22Rv1 (cell line): ENCODE measurements at regions not wholly inside any gene's neighbourhood (a gene's known extent, or its start where the extent isn't known, plus 50 kb on each side); places are given as distances from the start of the nearest gene placed in this dataset.

Experiments used
- CTCF ChIP-seq: fragments of 450-650 bp; IDR thresholded peaks from 2 replicates; pipeline ENCODE4 v1.5.1; 2017; ENCODE audit warnings: mild to moderate bottlenecking
- ZFX ChIP-seq: fragments of 450-650 bp; IDR thresholded peaks from 2 replicates; pipeline ENCODE4 v1.6.1; 2017; ENCODE audit warnings: antibody characterized with exemption, borderline replicate concordance

GRCh38 chr1:37308031-37308960 lies 166.1 kb upstream of the ZC3H12A start:
- TF ChIP-seq CTCF (no peak), ZFX (no peak)
